Skin epidermis (tissue), 12 donors: ENCODE measurements at regions not wholly inside any gene's neighbourhood (a gene's known extent, or its start where the extent isn't known, plus 50 kb on each side); places are given as distances from the start of the nearest gene placed in this dataset.
"Not testable (repeated sequence)": the region's sequence is repeated elsewhere in the genome, so short reads cannot be mapped to it uniquely, and the experiment has no call there.

Experiments
- H3K27ac ChIP-seq, 21 experiments: fragments of 200-600 bp; sonication (generic) in 11 of 21; one replicate each; pipeline ENCODE4 v1.5.0; 2020; ENCODE audit warnings: mild to moderate bottlenecking in 3 of 21, inconsistent platforms in 2 of 21, moderate library complexity in 2 of 21
- H3K4me3 ChIP-seq, 7 experiments: fragments of 200-600 bp; sonication (generic) in 2 of 7; one replicate each; pipeline ENCODE4 v1.5.0; 2020; ENCODE audit warnings: inconsistent platforms in 2 of 7, mild to moderate bottlenecking in 2 of 7, moderate library complexity in 1 of 7

- Histone ChIP-seq H3K27ac (no peak overlapping the region), H3K4me3 (no peak overlapping the region)
Observed at GRCh38 chr2:128410758-128411215, 92.1 kb upstream of the HS6ST1 start.

GRCh38 chr2:128411431-128411830 lies 92.8 kb upstream of the HS6ST1 start:
- no peak overlapping the region for H3K27ac ChIP-seq
- H3K4me3 ChIP-seq: no peak overlapping the region

GRCh38 chr2:128412181-128412871 lies 93.7 kb upstream of the HS6ST1 start:
- no peak overlapping the region for H3K4me3 ChIP-seq
- no peak overlapping the region for H3K27ac ChIP-seq

GRCh38 chr2:128413014-128413717 lies 94.5 kb upstream of the HS6ST1 start:
- H3K4me3 ChIP-seq: no peak overlapping the region
- H3K27ac ChIP-seq: no peak overlapping the region

- H3K4me3 ChIP-seq: no peak overlapping the region
- no peak overlapping the region for H3K27ac ChIP-seq
Observed at GRCh38 chr2:128413718-128414341, 95.2 kb upstream of the HS6ST1 start.

- H3K4me3 ChIP-seq: no peak overlapping the region
- H3K27ac ChIP-seq: no peak overlapping the region
Observed at GRCh38 chr2:128414351-128414750, 95.7 kb upstream of the HS6ST1 start.

- no peak overlapping the region for H3K27ac ChIP-seq
Observed at GRCh38 chr2:128414946-128415778, 96.5 kb upstream of the HS6ST1 start.

GRCh38 chr2:128415779-128416061 lies 97.1 kb upstream of the HS6ST1 start:
- Histone ChIP-seq H3K4me3 (no peak overlapping the region), H3K27ac (no peak overlapping the region)

More at GRCh38 chr2:128414946-128415778, 96.5 kb upstream of the HS6ST1 start:
- no peak overlapping the region for H3K4me3 ChIP-seq

- Histone ChIP-seq H3K4me3 (no peak overlapping the region), H3K27ac (no peak overlapping the region)
Observed at GRCh38 chr2:128416109-128416785, 97.6 kb upstream of the HS6ST1 start.

GRCh38 chr2:128416806-128417205 lies 98.1 kb upstream of the HS6ST1 start:
- Histone ChIP-seq H3K4me3 (no peak overlapping the region), H3K27ac (no peak overlapping the region)

GRCh38 chr2:128417264-128417663 lies 98.6 kb upstream of the HS6ST1 start:
- not testable (repeated sequence) for H3K27ac ChIP-seq, H3K4me3 ChIP-seq

- Histone ChIP-seq H3K4me3 (no peak overlapping the region), H3K27ac (no peak overlapping the region)
Observed at GRCh38 chr2:128420131-128420530, 101.5 kb upstream of the HS6ST1 start.

GRCh38 chr2:128420776-128421175 lies 102.1 kb upstream of the HS6ST1 start:
- H3K4me3 ChIP-seq: no peak overlapping the region
- no peak overlapping the region for H3K27ac ChIP-seq

- H3K4me3 ChIP-seq: no peak overlapping the region
- H3K27ac ChIP-seq: no peak overlapping the region
Observed at GRCh38 chr2:128421286-128421685, 102.6 kb upstream of the HS6ST1 start.

GRCh38 chr2:128421861-128422311 lies 103.2 kb upstream of the HS6ST1 start:
- no peak overlapping the region for H3K4me3 ChIP-seq
- H3K27ac ChIP-seq: peak overlapping the region in 4 of 21 experiments; percentile 12 to 57 (median 50)

GRCh38 chr2:128422571-128422970 lies 103.9 kb upstream of the HS6ST1 start:
- H3K27ac ChIP-seq: peak overlapping the region in 6 of 21 experiments; percentile 12 to 57 (median 38)

GRCh38 chr2:128423788-128424165 lies 105.1 kb upstream of the HS6ST1 start:
- Histone ChIP-seq H3K27ac (no peak overlapping the region), H3K4me3 (no peak overlapping the region)

More at GRCh38 chr2:128422571-128422970, 103.9 kb upstream of the HS6ST1 start:
- no peak overlapping the region for H3K4me3 ChIP-seq

- H3K27ac ChIP-seq: peak overlapping the region in 1 of 21 experiments; percentile 42
Observed at GRCh38 chr2:128424406-128425171, 105.9 kb upstream of the HS6ST1 start.

GRCh38 chr2:128425216-128425615 lies 106.5 kb upstream of the HS6ST1 start:
- Histone ChIP-seq H3K27ac (peak overlapping the region in 1 of 21 experiments; percentile 42), H3K4me3 (no peak overlapping the region)

More at GRCh38 chr2:128424406-128425171, 105.9 kb upstream of the HS6ST1 start:
- H3K4me3 ChIP-seq: no peak overlapping the region
